Natural killer cell (primary cell): ENCODE measurements at regions not wholly inside any gene's neighbourhood (a gene's known extent, or its start where the extent isn't known, plus 50 kb on each side); places are given as distances from the start of the nearest gene placed in this dataset.

Source experiments
- ATAC-seq, 3 donors: fragments of 150-1000 bp in 2 of 3; fragments of 200-7000 bp in 1 of 3; cut with Tn5 transposase; 1 replicate in 1 of 3; 2 replicates in 2 of 3; pipeline ENCODE4 v1.10.0; 2021; ENCODE audit warnings: mild to moderate bottlenecking in 2 of 3, moderate library complexity in 2 of 3
- DNase-seq, 2 donors: peaks; one replicate each; pipeline versions ENCODE4 v3.0.0 to v3.0.0-alpha.2; 2013 to 2021; ENCODE audit warnings: mixed read lengths in 1 of 2
- H3K27ac ChIP-seq: one replicate; pipeline ENCODE4 v1.5.1; 2013; ENCODE audit warnings: mild to moderate bottlenecking, low read length
- H3K27me3 ChIP-seq: one replicate; pipeline ENCODE4 v1.6.1; 2013; ENCODE audit warnings: low read length; ENCODE audit not compliant: control insufficient read depth, insufficient read depth
- H3K36me3 ChIP-seq: one replicate; pipeline ENCODE4 v1.6.1; 2013; ENCODE audit warnings: low read length; ENCODE audit not compliant: control insufficient read depth, insufficient read depth
- H3K4me1 ChIP-seq: one replicate; pipeline ENCODE4 v1.6.1; 2013; ENCODE audit warnings: low read length; ENCODE audit not compliant: control insufficient read depth, insufficient read depth
- H3K4me3 ChIP-seq: one replicate; pipeline ENCODE4 v1.5.1; 2013; ENCODE audit warnings: low read length
- H3K9me3 ChIP-seq: one replicate; pipeline ENCODE4 v1.6.1; 2013; ENCODE audit warnings: low read length; ENCODE audit not compliant: control insufficient read depth, insufficient read depth
- H3K27ac Mint-ChIP-seq, 2 donors: one replicate each; pipeline ENCODE4 v1.8.0; 2022; ENCODE audit warnings: mild to moderate bottlenecking in 2 of 2, mixed read lengths in 2 of 2, moderate library complexity in 1 of 2
- H3K27me3 Mint-ChIP-seq, 2 donors: one replicate each; pipeline ENCODE4 v1.8.0; 2022; ENCODE audit warnings: low read depth in 2 of 2, mixed read lengths in 2 of 2
- H3K36me3 Mint-ChIP-seq: one replicate; pipeline ENCODE4 v1.8.0; 2022; ENCODE audit warnings: mixed read lengths
- H3K4me1 Mint-ChIP-seq, 2 donors: one replicate each; pipeline ENCODE4 v1.8.0; 2022; ENCODE audit warnings: mixed read lengths in 2 of 2
- H3K4me3 Mint-ChIP-seq: one replicate; pipeline ENCODE4 v1.8.0; 2022; ENCODE audit warnings: mild to moderate bottlenecking, moderate library complexity, mixed read lengths
- H3K9me3 Mint-ChIP-seq, 2 donors: one replicate each; pipeline ENCODE4 v1.8.0; 2022; ENCODE audit warnings: mixed read lengths in 2 of 2
- WGBS: methylation state at CpG from one replicate; pipeline ENCODE4 v1.1.7; 2013; ENCODE audit warnings: missing lambda C conversion rate; ENCODE audit not compliant: insufficient coverage; 5-methylcytosine and 5-hydroxymethylcytosine counted together
- intact Hi-C: fragments of 100-400 bp; cut with micrococcal nuclease; formaldehyde crosslinking; loops from one replicate; pipeline ENCODE4 v1.14.2; 2022
- TF ChIP-seq, protein P1 (sequence below): fragments of 200-600 bp; IDR thresholded peaks from one replicate; pipeline ENCODE4 v1.8.0; 2022; ENCODE audit warnings: antibody characterized with exemption

DNA sequence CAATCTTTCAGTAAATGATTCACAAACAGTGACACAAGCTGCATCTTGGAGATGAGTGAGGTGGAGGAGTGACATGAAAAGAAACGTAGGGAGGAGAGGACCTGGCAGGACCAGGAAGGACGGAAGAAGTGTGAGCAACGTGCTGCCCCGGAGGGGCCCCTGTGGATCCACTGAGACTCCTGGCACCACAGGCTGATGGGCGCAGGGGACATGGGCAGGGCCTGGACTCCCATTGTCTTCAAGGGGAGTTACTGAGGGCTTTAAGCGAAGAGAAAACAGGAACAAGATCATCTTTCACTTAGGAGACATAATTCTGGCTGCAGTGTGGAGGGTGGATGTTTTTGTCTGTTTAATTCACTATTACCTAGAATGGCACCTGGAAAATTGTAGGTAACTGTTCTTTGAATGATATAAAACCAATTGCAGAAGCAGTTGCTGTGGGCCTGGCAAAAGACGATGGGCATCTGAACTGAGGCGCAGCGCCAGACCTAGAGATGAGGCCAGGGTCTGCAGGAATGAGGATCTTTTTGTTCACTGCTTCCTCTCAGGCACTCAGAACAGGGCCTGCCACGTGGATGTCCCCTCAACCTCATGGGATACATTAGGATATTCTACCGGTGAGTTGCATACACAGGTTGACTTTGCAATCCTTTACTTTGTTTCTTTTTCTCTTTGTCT is 156.4 kb downstream of the TMEM18 start:
- no peaks in the 10 kb centered on the region for H3K27me3 ChIP-seq
- no peaks in the 10 kb centered on the region for H3K9me3 Mint-ChIP-seq
- no peaks in the 10 kb centered on the region for H3K36me3 ChIP-seq
- H3K36me3 Mint-ChIP-seq = no peaks in the 10 kb centered on the region
- 89% methylated on average over 11 of the region's 11 CpGs for WGBS
- H3K9me3 ChIP-seq = no peaks in the 10 kb centered on the region
- no peak overlapping the region for H3K4me3 ChIP-seq
- intact Hi-C loops = no loop called here
- no peak overlapping the region for H3K4me3 Mint-ChIP-seq
- peaks cover 0 to 5% of the 10 kb centered on the region in 2 donors for H3K4me1 Mint-ChIP-seq
- DNase-seq (no peak), ATAC-seq (no peak)
- H3K27me3 Mint-ChIP-seq = peaks cover 10 to 14% of the 10 kb centered on the region in 2 donors
- no peaks in the 10 kb centered on the region for H3K4me1 ChIP-seq
- no peak overlapping the region for H3K27ac Mint-ChIP-seq
- TF ChIP-seq, protein P1, sequence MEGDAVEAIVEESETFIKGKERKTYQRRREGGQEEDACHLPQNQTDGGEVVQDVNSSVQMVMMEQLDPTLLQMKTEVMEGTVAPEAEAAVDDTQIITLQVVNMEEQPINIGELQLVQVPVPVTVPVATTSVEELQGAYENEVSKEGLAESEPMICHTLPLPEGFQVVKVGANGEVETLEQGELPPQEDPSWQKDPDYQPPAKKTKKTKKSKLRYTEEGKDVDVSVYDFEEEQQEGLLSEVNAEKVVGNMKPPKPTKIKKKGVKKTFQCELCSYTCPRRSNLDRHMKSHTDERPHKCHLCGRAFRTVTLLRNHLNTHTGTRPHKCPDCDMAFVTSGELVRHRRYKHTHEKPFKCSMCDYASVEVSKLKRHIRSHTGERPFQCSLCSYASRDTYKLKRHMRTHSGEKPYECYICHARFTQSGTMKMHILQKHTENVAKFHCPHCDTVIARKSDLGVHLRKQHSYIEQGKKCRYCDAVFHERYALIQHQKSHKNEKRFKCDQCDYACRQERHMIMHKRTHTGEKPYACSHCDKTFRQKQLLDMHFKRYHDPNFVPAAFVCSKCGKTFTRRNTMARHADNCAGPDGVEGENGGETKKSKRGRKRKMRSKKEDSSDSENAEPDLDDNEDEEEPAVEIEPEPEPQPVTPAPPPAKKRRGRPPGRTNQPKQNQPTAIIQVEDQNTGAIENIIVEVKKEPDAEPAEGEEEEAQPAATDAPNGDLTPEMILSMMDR = no peak
- H3K27ac ChIP-seq = no peak overlapping the region

DNA sequence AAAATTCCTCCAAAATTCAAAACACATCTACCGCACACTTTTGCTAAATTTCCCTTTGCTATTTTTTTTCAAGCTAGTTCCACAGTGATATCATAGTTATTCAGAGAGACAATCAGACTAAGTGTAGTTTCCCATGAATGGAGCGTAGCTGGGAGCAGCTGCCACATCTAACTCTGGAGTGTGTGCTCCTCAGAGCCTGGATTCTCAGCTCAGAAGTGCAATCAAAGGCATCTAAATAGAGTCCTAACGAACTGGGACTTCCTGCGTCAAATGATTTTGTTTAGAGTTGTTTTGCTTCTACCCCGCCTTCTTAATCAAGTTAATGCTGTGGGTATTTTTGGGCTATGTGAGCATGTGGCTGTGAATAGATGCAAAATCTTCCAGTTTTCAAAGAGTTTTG is 160.3 kb downstream of the TMEM18 start:
- no peaks in the 10 kb centered on the region for H3K9me3 ChIP-seq
- TF ChIP-seq, protein P1 = no peak
- H3K27me3 Mint-ChIP-seq = peaks cover 12 to 20% of the 10 kb centered on the region in 2 donors
- H3K4me3 Mint-ChIP-seq = no peak overlapping the region
- no peaks in the 10 kb centered on the region for H3K9me3 Mint-ChIP-seq
- DNase-seq (no peak), ATAC-seq (no peak)
- no peaks in the 10 kb centered on the region for H3K36me3 ChIP-seq
- intact Hi-C loops = no loop called here
- no peak overlapping the region for H3K27ac ChIP-seq
- H3K4me3 ChIP-seq = no peak overlapping the region
- H3K36me3 Mint-ChIP-seq = no peaks in the 10 kb centered on the region
- H3K27ac Mint-ChIP-seq = no peak overlapping the region
- 81% methylated on average over 5 of the region's 5 CpGs for WGBS
- H3K27me3 ChIP-seq = no peaks in the 10 kb centered on the region
- H3K4me1 Mint-ChIP-seq = peaks cover 0 to 5% of the 10 kb centered on the region in 2 donors
- no peaks in the 10 kb centered on the region for H3K4me1 ChIP-seq

DNA sequence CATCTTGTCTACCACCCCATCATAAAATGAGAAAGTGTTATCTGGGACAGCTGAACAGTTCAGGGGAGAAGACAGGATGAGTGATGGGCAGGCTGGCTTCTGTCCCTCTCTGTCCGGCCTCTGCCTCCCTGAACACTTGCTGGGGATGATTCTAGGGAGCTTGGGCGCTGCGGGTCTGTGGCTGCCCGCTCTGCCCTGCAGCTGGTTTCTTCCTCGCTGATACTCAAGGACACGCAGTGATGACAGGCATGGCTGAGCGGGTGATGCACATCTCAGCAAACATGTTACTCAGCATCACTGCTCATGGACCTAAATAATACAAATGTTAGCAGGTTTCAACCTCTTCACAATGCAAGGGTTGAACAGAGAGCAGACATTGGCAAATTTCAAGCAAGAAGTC is 161.1 kb downstream of the TMEM18 start:
- Histone ChIP-seq H3K36me3 (no peaks in the 10 kb centered on the region), H3K27ac (no peak overlapping the region), H3K9me3 (no peaks in the 10 kb centered on the region), H3K27me3 (no peaks in the 10 kb centered on the region), H3K4me3 (no peak overlapping the region), H3K4me1 (no peaks in the 10 kb centered on the region)
- DNase-seq = no peak
- no peak for ATAC-seq
- Mint-ChIP-seq H3K4me1 (peaks cover 0 to 5% of the 10 kb centered on the region in 2 donors), H3K27me3 (peaks cover 12 to 20% of the 10 kb centered on the region in 2 donors), H3K27ac (no peak overlapping the region), H3K9me3 (no peaks in the 10 kb centered on the region), H3K36me3 (no peaks in the 10 kb centered on the region), H3K4me3 (no peak overlapping the region)
- WGBS = 94% methylated on average over 7 of the region's 7 CpGs
- TF ChIP-seq, protein P1 = no peak
- intact Hi-C loops = no loop called here
